ENCODE measurements at regions not wholly inside any gene's neighbourhood (a gene's known extent, or its start where the extent isn't known, plus 50 kb on each side); places are given as distances from the start of the nearest gene placed in this dataset.

GRCh38 chr22:27593378-27593777, 208.2 kb downstream of the MN1 start:
- POLR2A ChIA-PET = no interaction called here
- H3K27me3 Mint-ChIP-seq = peaks cover 0 to 4% (median 0%) of the 10 kb centered on the region in 5 donors
- no peak overlapping the region for H3K27ac Mint-ChIP-seq
- H3K27ac ChIP-seq (ENCODE audit: low read depth, low read length) = no peak overlapping the region
- H3K9me3 ChIP-seq (ENCODE audit: control insufficient read depth in 2 of 3, low read length in 3 of 3) = no peaks in the 10 kb centered on the region
- no peak overlapping the region for H3K4me3 Mint-ChIP-seq
- peaks cover 0 to 5% (median 0%) of the 10 kb centered on the region in 11 donors for H3K9me3 Mint-ChIP-seq
- no peaks in the 10 kb centered on the region for H3K36me3 ChIP-seq (ENCODE audit: control insufficient read depth in 2 of 3, insufficient read depth in 3 of 3, low read length in 3 of 3)
- peaks cover 0 to 1% (median 0%) of the 10 kb centered on the region in 7 donors for H3K4me1 Mint-ChIP-seq
- no peaks in the 10 kb centered on the region for H3K36me3 Mint-ChIP-seq
- H3K4me3 ChIP-seq (ENCODE audit: low read length) = no peak overlapping the region
- no peaks in the 10 kb centered on the region for H3K27me3 ChIP-seq (ENCODE audit: control insufficient read depth in 2 of 2, insufficient read depth in 2 of 2, low read length in 2 of 2)
- no peaks in the 10 kb centered on the region for H3K4me1 ChIP-seq (ENCODE audit: control insufficient read depth in 2 of 2, insufficient read depth in 2 of 2, low read length in 2 of 2)
- intact Hi-C loops (cut with micrococcal nuclease) = no loop called here
- ATAC-seq (no peak), DNase-seq (no peak)
- CTCF ChIA-PET = no interaction called here

GRCh38 chr22:27594020-27594419, 207.5 kb downstream of the MN1 start:
- Mint-ChIP-seq H3K27me3 (peaks cover 0 to 4% (median 0%) of the 10 kb centered on the region in 5 donors), H3K9me3 (peaks cover 0 to 2% (median 0%) of the 10 kb centered on the region in 11 donors), H3K27ac (no peak overlapping the region), H3K4me3 (no peak overlapping the region), H3K36me3 (no peaks in the 10 kb centered on the region), H3K4me1 (peaks cover 0 to 1% (median 0%) of the 10 kb centered on the region in 7 donors)
- no peak overlapping the region for H3K4me3 ChIP-seq (ENCODE audit: low read length)
- DNase-seq (no peak), ATAC-seq (no peak)
- ChIA-PET POLR2A (no interaction called here), CTCF (no interaction called here)
- no peaks in the 10 kb centered on the region for H3K4me1 ChIP-seq (ENCODE audit: control insufficient read depth in 2 of 2, insufficient read depth in 2 of 2, low read length in 2 of 2)
- no peaks in the 10 kb centered on the region for H3K9me3 ChIP-seq (ENCODE audit: control insufficient read depth in 2 of 3, low read length in 3 of 3)
- H3K27ac ChIP-seq (ENCODE audit: low read depth, low read length) = no peak overlapping the region
- no peaks in the 10 kb centered on the region for H3K36me3 ChIP-seq (ENCODE audit: control insufficient read depth in 2 of 3, insufficient read depth in 3 of 3, low read length in 3 of 3)
- intact Hi-C loops (cut with micrococcal nuclease) = no loop called here
- H3K27me3 ChIP-seq (ENCODE audit: control insufficient read depth in 2 of 2, insufficient read depth in 2 of 2, low read length in 2 of 2) = no peaks in the 10 kb centered on the region

- no peaks in the 10 kb centered on the region for H3K36me3 Mint-ChIP-seq
- peaks cover 0 to 1% (median 0%) of the 10 kb centered on the region in 7 donors for H3K4me1 Mint-ChIP-seq
- POLR2A ChIA-PET = no interaction called here
- H3K27ac Mint-ChIP-seq = no peak overlapping the region
- ATAC-seq (no peak), DNase-seq (no peak)
- no peaks in the 10 kb centered on the region for H3K4me1 ChIP-seq (ENCODE audit: control insufficient read depth in 2 of 2, insufficient read depth in 2 of 2, low read length in 2 of 2)
- no peaks in the 10 kb centered on the region for H3K27me3 ChIP-seq (ENCODE audit: control insufficient read depth in 2 of 2, insufficient read depth in 2 of 2, low read length in 2 of 2)
- CTCF ChIA-PET = no interaction called here
- intact Hi-C loops (cut with micrococcal nuclease) = no loop called here
- peaks cover 0 to 4% (median 0%) of the 10 kb centered on the region in 5 donors for H3K27me3 Mint-ChIP-seq
- no peak overlapping the region for H3K4me3 ChIP-seq (ENCODE audit: low read length)
- H3K27ac ChIP-seq (ENCODE audit: low read depth, low read length) = no peak overlapping the region
- H3K4me3 Mint-ChIP-seq = no peak overlapping the region
- H3K9me3 ChIP-seq (ENCODE audit: control insufficient read depth in 2 of 3, low read length in 3 of 3) = no peaks in the 10 kb centered on the region
- H3K9me3 Mint-ChIP-seq = peaks cover 0 to 2% (median 0%) of the 10 kb centered on the region in 11 donors
- no peaks in the 10 kb centered on the region for H3K36me3 ChIP-seq (ENCODE audit: control insufficient read depth in 2 of 3, insufficient read depth in 3 of 3, low read length in 3 of 3)
Observed at GRCh38 chr22:27594474-27595134, 207.0 kb downstream of the MN1 start.

GRCh38 chr22:27596133-27596870, 205.3 kb downstream of the MN1 start:
- H3K27me3 Mint-ChIP-seq = peaks cover 0 to 5% (median 0%) of the 10 kb centered on the region in 5 donors
- no peaks in the 10 kb centered on the region for H3K36me3 Mint-ChIP-seq
- no peaks in the 10 kb centered on the region for H3K4me1 ChIP-seq (ENCODE audit: control insufficient read depth in 2 of 2, insufficient read depth in 2 of 2, low read length in 2 of 2)
- intact Hi-C loops (cut with micrococcal nuclease) = no loop called here
- H3K27me3 ChIP-seq (ENCODE audit: control insufficient read depth in 2 of 2, insufficient read depth in 2 of 2, low read length in 2 of 2) = no peaks in the 10 kb centered on the region
- ATAC-seq = no peak
- no peak overlapping the region for H3K4me3 ChIP-seq (ENCODE audit: low read length)
- no peaks in the 10 kb centered on the region for H3K36me3 ChIP-seq (ENCODE audit: control insufficient read depth in 2 of 3, insufficient read depth in 3 of 3, low read length in 3 of 3)
- H3K4me1 Mint-ChIP-seq = no peaks in the 10 kb centered on the region
- no peak overlapping the region for H3K27ac ChIP-seq (ENCODE audit: low read depth, low read length)
- H3K4me3 Mint-ChIP-seq = no peak overlapping the region
- ChIA-PET CTCF (no interaction called here), POLR2A (no interaction called here)
- no peaks in the 10 kb centered on the region for H3K9me3 ChIP-seq (ENCODE audit: control insufficient read depth in 2 of 3, low read length in 3 of 3)
- no peak for DNase-seq
- H3K9me3 Mint-ChIP-seq = peaks cover 0 to 2% (median 0%) of the 10 kb centered on the region in 11 donors
- H3K27ac Mint-ChIP-seq = no peak overlapping the region

- no peaks in the 10 kb centered on the region for H3K9me3 ChIP-seq (ENCODE audit: control insufficient read depth in 2 of 3, low read length in 3 of 3)
- H3K4me3 Mint-ChIP-seq = no peak overlapping the region
- POLR2A ChIA-PET = no interaction called here
- H3K27ac ChIP-seq (ENCODE audit: low read depth, low read length) = no peak overlapping the region
- H3K4me1 ChIP-seq (ENCODE audit: control insufficient read depth in 2 of 2, insufficient read depth in 2 of 2, low read length in 2 of 2) = no peaks in the 10 kb centered on the region
- no peaks in the 10 kb centered on the region for H3K36me3 Mint-ChIP-seq
- CTCF ChIA-PET = no interaction called here
- H3K27me3 ChIP-seq (ENCODE audit: control insufficient read depth in 2 of 2, insufficient read depth in 2 of 2, low read length in 2 of 2) = no peaks in the 10 kb centered on the region
- intact Hi-C loops (cut with micrococcal nuclease) = no loop called here
- peaks cover 0 to 11% (median 0%) of the 10 kb centered on the region in 5 donors for H3K27me3 Mint-ChIP-seq
- H3K4me1 Mint-ChIP-seq = no peaks in the 10 kb centered on the region
- no peaks in the 10 kb centered on the region for H3K36me3 ChIP-seq (ENCODE audit: control insufficient read depth in 2 of 3, insufficient read depth in 3 of 3, low read length in 3 of 3)
- peaks cover 0 to 2% (median 0%) of the 10 kb centered on the region in 11 donors for H3K9me3 Mint-ChIP-seq
- no peak overlapping the region for H3K27ac Mint-ChIP-seq
- H3K4me3 ChIP-seq (ENCODE audit: low read length) = no peak overlapping the region
- ATAC-seq (no peak), DNase-seq (no peak)
Observed at GRCh38 chr22:27597703-27598444, 203.7 kb downstream of the MN1 start.

- Histone ChIP-seq H3K27ac (ENCODE audit: low read depth, low read length) (no peak overlapping the region), H3K36me3 (ENCODE audit: control insufficient read depth in 2 of 3, insufficient read depth in 3 of 3, low read length in 3 of 3) (no peaks in the 10 kb centered on the region), H3K4me3 (ENCODE audit: low read length) (no peak overlapping the region), H3K27me3 (ENCODE audit: control insufficient read depth in 2 of 2, insufficient read depth in 2 of 2, low read length in 2 of 2) (no peaks in the 10 kb centered on the region), H3K4me1 (ENCODE audit: control insufficient read depth in 2 of 2, insufficient read depth in 2 of 2, low read length in 2 of 2) (no peaks in the 10 kb centered on the region), H3K9me3 (ENCODE audit: control insufficient read depth in 2 of 3, low read length in 3 of 3) (no peaks in the 10 kb centered on the region)
- Mint-ChIP-seq H3K27ac (no peak overlapping the region), H3K27me3 (peaks cover 0 to 17% (median 0%) of the 10 kb centered on the region in 5 donors), H3K9me3 (peaks cover 0 to 2% (median 0%) of the 10 kb centered on the region in 11 donors), H3K4me1 (no peaks in the 10 kb centered on the region), H3K36me3 (no peaks in the 10 kb centered on the region), H3K4me3 (no peak overlapping the region)
- ChIA-PET POLR2A (no interaction called here), CTCF (no interaction called here)
- ATAC-seq = no peak
- intact Hi-C loops (cut with micrococcal nuclease) = no loop called here
- DNase-seq = no peak
Observed at GRCh38 chr22:27598792-27599191, 202.8 kb downstream of the MN1 start.

All from naive thymus-derived CD4-positive, alpha-beta T cell (primary cell).